Uterus (tissue), 2 donors: ENCODE measurements at regions not wholly inside any gene's neighbourhood (a gene's known extent, or its start where the extent isn't known, plus 50 kb on each side); places are given as distances from the start of the nearest gene placed in this dataset.

Experiments
- CTCF ChIP-seq, 4 experiments: fragments of 200-600 bp in 2 of 4; fragments of 450-650 bp in 2 of 4; sonication (generic) in 2 of 4; IDR thresholded peaks; one replicate each; pipeline ENCODE4 v1.5.1; 2016 to 2019; ENCODE audit warnings: antibody characterized with exemption in 4 of 4, mild to moderate bottlenecking in 2 of 4, moderate library complexity in 1 of 4
- POLR2A ChIP-seq, 2 donors: fragments of 450-650 bp; IDR thresholded peaks; one replicate each; pipeline ENCODE4 v1.6.1; 2016; ENCODE audit warnings: antibody characterized with exemption in 2 of 2, mild to moderate bottlenecking in 1 of 2, moderate library complexity in 1 of 2

DNA sequence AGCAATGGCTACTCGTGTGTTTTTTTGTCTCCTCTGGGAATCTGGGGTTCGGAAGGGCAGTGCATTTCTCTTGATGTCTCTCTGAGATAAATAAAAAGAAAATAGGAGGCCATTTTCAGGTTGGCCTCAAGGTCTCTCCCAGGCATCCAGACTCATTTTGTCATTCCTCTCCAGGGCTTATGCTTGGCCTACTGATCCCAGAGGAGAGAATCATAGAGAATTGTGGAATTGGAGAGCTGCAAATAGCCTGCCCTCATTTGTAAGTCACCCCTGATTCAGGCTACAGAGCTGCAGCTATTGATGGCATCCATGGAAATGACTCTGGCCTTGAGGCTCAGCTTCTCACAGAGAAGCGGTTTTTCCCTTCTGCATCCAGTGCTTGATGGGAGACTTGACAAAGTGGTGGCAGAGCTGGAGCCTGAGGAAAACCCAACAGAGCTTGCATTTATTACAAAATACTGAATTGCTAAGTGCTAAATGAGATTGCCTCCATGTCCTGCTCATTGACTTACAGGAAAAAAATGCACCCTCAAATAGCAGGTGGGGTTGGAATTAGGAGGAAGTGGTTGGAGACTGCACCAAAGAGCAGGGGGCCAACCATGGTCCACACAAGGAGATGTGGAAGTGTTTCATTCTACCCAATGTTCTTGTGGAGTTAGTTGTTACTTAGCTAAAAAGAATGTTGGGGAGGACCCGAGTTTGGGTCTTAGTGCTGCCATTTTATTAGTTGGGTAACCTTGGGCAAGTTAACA is 140.4 kb downstream of the S1PR1 start:
- no peak for TF ChIP-seq CTCF (IDR thresholded peaks at IDR 0.05)
- no peak for TF ChIP-seq POLR2A (IDR thresholded peaks at IDR 0.05)
